ENCODE measurements at regions not wholly inside any gene's neighbourhood (a gene's known extent, or its start where the extent isn't known, plus 50 kb on each side); places are given as distances from the start of the nearest gene placed in this dataset.

DNA sequence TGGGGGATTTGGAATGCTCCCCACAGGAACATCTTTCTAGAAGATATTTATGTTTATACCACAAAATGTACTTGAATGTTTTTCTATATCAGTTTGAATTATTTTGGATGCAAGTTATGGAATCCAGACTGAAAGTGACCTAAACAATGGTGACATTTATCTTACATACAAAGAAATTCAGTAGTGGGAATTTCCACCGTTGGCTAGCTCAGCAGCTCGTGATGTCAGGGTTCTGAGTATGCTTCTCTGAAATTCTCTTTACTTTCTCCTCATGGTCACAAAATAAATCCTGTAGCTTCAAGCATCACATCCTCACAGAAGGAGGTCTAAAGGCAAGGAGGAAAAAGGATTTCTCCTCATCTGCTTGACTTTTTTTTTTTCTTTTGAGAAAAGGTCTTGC, 105.3 kb downstream of the AKAIN1 start:
- DNase-seq: no peak

DNA sequence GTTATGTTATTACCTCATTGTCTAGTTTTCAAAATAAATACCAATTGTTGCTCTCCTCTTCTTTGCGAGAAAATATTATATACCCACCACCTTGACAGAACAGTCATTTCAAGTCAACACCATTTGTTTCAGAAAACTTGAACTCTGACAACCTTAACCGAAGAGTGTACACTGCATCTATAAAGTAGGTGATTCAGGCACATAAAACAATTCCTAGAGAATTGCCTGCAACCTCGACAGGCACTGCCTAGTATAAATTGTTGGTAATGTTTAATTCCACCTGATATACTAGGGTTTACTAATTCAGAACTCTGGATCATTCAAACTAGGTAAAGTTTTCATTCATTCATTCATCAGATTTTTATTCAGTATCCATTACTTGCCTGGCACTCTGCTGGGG, 121.8 kb downstream of the AKAIN1 start:
- no peak for DNase-seq

DNA sequence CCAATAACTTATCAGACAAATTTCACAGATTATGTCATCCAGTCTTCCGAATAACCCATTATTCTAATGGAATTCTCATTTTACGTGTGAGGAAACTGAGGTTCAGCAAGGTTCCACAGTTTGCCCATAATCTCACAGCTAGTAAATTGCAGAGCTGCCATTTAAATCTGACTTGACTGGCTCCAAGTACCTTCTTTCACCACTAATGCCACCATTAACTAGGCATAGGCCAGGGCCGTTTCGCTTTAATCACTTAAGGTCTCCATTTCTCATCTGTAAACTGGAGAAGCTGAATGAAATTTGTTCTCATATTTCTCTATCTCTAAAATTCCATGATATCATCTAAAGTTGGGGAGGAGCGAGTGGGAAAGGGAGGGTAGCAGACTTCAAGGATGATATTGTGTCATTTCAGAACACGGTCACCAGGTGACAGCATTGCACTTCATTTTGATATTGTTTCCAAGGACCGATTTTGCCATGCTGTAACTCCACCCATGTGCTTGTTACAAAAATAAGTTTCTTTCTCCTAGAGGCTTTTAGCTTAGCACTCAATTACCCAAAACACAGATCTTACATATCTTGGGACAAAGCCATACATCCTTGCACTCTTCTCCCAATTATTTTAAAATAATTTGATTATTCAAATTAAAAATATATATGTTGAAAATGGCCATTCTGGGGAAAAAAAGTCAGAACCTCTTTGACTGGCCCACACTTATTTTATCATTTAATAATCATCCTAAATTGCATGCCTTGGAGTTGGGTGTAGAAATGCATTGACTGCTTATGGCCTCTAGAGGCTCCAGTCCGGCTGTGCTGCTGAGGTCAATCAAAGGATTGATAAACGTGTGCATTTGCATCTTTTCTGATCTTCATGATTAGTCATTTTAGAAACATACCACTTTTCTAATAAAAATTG, 123.8 kb downstream of the AKAIN1 start:
- peak; percentile 3 to 69 (median 24) for DNase-seq

DNA sequence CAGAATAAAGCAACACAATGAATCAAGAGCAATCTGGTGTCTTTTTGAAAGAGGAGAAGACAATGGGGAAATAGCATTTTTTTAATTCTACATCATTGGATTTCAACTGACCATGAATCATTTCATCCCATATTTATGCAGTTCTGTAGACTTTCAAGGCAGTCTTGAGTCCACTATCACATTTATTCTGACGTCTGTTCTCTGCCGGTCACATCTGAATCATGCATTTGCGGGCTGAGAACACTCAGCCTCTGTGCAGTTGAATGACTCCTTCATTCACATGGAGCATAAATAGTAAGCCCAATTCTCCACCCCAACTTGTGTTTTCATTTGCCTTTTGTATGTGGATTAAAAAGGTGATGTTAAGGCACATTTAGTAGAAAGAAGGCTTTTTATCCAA, 128.2 kb downstream of the AKAIN1 start:
- DNase-seq: no peak

DNA sequence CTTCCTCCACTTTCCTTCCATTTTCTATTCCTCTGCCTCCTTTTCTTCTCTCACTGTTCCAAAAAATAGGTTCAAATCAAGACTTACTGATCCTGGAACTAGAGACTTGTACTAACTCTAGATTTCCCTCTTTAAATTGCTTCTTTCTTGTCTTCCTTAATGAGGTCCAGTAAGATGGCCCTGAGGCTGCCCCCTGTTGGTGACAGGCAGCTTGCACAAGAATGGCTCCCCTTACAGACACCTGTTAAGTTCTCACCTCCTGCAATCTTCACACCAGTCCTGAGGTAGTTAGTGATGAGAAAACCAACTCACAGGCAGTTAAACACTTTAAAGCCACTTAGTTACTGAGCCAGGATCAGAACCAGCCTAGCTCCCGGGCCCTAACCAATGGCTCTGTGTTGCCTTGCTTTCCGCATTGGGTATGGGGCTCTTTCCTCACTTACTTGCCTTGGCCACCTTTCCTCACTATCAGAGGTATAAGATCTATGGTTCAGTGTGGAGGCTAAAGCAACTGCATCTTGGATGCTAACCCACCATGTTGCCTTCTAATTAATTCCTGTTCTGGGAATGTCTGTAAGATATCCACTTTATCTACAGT, 130.6 kb downstream of the AKAIN1 start:
- DNase-seq: no peak

DNA sequence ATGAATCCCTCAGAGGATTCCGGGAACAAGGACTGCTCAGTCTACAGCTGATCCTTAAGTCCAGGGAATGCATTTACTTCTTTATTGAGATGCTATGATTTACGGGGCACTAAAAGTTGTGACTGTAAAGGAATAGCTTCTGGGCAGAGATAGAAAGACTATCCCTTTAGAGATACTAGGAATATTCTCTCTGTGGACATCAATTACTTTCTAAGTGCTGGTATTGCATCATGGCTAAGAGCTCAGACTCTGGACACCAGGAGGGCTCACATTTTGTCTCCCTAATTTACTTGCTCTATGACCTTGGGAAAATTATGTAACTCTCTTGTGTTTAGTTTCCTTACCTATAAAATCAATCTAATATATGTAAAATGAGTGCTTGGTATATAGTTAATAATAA, 131.4 kb downstream of the AKAIN1 start:
- DNase-seq: no peak

DNA sequence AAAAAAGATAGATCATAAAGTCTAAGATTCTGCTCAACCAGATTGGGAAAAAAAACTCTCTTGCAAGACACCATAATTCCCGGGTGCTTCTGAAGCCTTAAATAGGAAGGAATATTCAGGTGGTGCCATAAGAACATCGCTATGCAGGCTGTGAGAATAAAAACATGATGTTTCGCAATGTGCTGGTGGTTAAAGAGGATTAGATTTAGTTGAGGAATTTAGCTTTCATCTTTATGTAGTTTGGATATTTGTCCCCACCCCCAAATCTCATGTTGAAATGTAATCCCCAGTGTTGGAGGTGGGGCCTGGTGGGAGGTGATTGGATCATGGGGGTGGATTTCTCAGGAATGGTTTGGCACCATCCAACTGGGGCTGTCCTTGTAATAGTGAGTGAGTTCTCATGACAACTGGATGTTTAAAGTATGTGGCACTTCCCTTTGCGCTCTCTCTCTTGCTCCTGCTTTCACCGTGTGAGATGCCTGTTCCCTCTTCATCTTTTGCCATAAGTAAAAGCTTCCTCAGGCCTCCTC, 132.2 kb downstream of the AKAIN1 start:
- no peak for DNase-seq

DNA sequence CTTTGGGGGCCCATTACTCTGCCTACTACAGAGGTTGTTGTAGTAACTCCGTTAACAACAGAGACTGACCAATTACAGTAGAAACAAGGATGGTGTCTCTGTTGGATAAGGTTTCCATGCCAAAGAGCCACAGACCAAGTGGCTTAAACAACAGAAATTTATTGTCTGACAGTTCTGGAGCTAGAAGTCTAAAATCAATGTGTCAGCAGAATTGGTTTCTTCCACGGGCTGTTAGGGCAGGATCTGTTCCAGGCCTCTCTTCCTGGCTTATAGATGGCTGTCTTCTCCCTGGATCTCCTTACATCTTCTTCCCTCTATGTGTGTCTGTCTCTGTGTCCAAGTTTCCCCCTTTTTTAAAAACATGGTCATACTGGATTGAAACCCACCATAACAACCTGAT, 135.3 kb downstream of the AKAIN1 start:
- no peak for DNase-seq

DNA sequence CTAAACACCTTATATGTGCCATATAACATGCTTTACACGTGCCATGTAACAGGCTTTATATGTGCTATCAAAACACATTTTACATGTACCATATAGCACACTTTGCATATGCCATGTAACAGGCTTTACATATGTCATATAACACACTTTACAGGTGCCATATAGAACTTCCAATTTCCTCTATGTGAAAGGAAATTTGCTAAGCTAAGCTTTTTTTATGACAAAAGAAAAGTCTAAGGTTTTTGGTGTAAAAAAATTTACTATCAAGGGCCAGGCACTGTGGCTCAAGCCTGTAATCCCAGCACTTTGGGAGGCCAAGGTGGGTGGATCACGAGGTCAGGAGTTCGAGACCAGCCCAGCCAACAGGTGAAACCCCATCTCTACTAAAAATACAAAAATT, 136.5 kb downstream of the AKAIN1 start:
- no peak for DNase-seq

DNA sequence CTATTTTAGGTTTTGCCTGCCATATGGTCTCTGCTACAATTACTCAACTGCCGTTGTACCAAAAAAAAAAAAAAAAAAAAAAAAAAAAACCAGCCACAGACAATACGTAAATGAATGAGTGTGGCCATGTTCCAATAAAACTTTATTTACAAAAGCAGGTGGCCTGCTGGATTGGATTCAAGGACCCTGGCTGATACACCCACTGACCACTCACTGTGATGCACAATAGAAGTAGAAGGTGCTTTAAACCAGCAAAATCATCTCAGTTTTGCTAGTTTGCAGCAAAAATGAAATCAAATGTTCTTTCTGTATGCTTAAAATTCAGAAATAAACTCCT, 137.4 kb downstream of the AKAIN1 start:
- DNase-seq: no peak

DNA sequence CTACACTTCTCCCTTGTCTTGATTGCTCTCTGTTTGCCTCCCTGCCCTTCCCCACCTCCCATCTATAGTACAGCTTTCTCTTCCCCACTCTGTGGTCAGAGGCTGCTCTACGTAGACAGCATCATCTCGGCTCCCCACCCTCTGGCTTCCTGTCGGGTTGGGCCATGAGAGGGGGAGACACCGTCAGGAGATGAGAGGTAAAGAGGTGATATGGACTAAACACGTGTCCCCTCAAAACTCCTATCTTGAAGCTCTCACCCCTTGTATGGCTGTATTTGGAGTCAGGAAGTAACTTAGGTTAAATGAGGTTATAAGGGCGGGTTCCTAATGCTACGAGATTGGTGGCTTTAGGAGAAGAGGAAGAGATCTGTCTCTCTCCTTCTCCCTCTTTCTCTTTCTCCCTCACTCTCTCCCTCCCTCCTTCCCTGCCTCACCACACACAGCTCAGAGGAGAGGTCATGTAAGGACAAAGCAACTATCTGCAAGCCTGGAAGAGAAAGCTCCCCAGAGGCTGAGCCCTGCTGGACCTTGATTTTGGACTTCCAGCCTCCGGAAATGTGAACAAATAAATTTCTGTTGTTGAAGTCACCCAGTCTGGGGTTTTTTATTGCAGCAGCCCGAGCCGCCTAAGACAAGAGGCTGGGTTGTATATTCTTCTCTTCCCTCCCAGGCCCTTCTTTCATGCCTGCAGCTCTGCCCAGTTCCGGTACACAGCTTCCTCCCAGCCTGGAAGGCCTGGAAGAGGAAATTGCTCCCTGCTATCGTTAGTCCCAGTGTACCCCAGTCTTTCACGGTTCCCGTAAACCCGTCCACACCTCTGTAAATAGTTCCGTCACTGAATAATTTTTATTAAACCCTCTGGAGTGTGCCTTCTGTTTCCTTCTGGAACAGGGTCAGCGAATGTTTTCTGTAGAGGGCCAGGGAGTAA, 138.0 kb downstream of the AKAIN1 start:
- DNase-seq: no peak

DNA sequence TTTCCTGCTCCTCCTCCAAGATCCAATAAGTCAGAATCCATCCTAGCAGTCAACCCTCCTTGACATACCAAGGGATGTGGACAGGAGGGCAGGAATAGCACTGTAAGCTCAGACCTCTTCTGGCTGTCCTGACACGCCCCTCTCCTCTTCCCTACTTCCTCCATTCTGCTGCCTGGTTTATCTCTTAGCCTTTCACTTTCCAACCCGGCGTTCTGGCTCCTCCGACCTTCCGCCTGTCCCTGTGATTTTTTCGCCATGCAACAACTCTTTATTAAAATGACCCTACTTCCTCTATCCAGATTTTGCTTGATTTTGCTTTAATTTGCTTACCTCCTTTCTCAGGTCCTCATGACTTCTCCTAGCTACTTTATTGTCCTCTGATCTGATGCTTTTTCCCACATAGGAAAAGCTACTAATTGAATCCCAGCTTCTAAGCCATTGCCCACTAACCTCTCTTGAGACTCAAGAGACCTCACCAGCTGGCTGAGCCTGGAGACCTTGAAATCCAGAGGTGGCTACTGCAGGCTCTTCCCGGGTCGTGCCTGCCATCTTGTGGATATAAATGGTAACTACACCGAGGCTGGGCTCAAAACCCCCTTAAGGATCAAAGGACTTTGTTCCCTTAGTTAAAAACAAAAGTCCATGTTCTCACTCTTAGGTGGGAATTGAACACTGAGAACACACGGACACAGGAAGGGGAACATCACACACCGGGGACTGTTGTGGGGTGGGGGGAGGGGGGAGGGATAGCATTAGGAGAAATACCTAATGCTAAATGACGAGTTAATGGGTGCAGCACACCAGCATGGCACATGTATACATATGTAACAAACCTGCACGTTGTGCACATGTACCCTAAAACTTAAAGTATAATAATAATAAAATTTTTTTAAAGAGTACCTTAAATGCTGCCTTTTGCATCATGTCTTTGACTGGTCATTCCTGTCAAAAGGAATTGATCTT, 139.4 kb downstream of the AKAIN1 start:
- peak; percentile 10 to 72 (median 67) for DNase-seq

DNA sequence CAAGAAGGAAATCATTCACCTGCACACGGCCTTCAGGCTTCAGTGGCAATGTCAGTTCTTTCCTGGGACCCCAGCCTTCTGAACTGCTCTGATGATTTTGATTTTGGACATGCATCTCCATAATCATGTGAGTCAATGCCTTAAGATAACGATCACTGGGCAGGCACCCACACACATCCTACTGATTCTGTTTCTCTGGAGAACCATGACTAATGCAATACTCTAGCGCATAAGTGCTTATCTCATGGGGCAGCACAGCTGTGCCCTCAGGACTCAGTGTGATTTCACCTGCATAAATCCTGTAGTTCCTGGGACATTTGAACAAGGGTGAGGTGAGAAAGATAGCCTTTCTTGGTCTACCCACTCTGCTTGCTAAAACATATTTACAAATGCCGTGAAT, 144.6 kb downstream of the AKAIN1 start:
- DNase-seq: no peak

DNA sequence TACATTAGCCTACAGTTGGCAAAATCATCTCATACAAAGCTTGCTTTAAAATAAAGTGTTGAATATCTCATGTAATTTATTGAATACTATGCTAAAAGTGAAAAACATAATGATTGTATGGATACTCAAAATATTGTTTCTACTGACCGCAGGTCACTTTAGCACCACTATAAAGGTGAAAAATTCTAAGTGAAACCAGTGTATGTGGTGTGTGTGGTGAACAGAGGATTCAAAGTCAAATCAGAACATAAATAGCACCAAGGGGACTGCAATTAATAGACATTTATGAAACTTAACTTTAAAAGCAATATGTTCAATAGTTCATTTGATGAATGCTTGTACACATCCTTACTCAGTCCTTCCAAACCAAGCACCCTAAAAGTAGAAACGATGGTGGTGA, 145.8 kb downstream of the AKAIN1 start:
- DNase-seq: no peak

DNA sequence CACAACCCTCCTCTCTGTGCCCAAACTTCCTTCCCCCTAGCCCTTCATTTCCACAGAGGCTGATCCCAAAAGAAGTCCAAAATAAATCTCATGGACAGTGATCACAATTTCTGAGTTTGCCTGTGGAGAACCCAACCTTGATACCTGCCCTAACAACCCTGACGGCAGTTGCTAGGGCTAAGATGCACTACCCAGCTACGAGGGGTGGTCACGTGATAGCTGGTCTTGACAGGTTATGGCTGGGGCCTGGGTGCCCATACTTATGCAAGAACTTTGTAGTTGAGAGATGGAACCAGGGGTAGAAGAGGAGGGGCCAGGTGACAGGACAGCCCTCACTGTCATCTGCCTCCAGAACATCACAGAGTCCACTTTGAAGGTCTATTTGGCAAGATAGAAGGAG, 147.9 kb downstream of the AKAIN1 start:
- no peak for DNase-seq

DNA sequence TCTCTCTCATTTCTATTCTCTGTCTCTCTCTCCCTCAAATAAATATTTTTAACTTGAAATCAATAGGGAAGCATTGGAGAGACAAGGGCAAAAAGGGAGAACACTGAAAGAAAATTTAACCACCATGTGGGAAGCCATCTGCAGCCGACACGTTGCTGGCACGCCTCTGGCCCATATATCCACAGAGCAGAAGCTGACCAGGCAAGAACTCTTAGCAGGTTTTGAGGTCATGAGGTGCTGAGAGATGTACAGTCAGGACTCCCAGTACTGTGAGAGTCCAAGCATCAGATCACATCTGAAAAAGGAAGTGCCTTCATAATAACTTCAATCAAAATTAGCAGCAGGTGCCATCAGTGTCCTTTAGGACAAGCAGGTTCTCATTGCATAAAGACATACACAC, 156.6 kb downstream of the AKAIN1 start:
- DNase-seq: no peak

DNA sequence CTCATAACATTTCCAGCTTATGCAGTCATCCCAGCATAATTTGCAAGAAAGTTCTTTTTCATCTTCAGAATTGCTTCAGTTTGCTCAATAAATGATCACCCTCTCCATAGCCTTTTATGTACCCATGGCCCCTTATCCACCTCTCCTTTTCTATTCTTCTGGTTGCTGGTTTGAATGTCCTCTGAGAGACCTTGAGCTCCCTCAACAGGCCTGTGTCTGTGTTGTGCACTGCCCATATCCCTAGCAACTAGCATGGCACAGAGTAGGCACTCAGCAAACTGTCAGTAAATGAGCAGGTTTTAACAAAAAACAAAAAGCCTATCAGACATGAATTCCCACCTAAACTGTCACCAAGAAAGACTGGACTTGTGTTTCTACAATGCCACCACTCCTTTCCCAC, 160.5 kb downstream of the AKAIN1 start:
- no peak for DNase-seq

DNA sequence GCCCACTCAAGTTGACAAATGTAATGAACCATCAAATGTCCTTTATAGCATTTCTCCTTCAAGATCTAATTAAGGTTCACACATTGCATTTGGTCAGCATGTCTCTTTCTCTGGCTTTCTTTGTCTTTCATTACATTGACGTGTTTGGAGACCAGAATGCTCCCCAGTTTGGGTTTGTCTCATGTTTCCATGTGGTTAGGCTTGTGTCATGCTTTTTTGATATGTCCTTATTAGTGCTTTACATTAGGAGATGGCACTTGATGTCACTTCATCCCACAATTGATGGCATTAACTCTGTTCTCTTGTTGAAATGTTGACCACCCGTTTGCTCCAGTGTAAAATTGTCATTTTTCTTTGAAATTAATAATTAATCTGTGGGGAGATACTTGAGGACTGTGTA, 165.8 kb downstream of the AKAIN1 start:
- DNase-seq: no peak

DNA sequence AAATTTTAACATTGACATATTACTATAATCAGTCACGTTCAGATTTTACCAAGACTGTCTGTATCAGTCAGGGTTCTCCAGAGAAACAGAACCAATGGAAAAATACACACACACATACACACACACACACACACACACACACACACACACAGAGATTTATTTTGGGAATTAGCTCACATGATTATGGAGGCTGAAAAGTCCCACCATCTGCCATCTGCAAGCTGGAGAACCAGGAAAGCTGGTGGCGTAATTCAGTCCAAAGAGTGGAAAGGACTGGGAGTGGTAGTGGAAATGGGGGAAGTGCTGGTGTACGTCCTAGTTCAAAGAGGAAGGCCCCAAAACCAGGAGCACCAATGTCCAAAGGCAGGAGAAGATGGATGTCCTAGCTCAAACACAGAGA, 166.4 kb downstream of the AKAIN1 start:
- DNase-seq: no peak

DNA sequence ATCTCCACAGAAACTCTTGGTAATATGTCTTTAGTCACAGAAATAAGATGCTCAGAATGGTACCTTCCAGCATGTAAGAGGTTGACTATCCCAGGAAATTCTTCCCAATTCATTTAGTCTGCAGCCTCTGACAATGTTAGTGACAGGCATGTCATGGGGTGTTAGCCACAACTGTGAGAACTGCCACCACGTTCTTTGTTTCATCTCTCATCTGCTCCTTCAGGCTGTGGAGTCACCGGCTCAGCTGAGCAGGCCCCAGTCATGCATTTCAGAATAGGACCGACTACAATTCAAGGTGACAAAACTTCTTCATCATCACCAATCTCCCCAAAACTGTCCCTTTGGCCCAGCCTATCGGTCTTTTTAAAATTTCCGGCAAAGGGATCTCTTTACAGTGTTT, 167.5 kb downstream of the AKAIN1 start:
- no peak for DNase-seq

DNA sequence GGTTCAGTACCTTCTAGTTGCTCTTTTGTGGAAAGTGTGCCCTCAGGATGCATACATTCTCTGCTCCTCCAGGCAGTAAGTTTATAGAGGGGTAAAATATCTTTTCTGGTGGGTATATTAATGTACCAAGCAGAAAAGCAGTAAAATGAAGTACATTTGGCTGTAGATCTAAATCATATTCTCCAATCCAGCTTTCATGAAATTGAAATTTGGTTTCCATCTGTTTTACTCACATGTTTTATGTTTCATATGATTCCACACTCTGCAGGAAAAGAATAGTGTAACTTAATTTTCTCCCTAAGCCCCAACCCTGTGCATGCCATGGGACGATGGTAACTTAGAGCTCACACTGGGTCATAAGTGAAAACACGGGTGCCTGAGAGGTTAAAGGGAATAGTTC, 172.3 kb downstream of the AKAIN1 start:
- no peak for DNase-seq

DNA sequence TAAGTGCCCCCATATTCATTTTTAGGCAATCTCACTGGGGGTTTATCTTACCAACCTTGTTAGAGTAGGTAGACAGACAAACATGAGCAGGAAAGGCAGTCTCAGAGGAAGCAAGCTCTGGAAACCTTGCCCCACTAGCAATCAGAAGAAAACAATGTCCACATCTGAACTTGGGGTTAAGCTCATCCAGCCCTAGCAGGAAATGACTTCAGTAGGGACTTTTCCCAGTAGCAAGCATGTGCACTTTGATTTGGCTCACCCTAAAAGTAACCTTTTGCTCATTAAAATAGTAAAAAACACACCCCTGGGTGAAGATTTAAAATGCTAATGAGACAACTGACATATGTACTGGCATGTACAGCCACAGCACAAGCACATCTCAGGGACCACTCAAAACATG, 175.5 kb downstream of the AKAIN1 start:
- no peak for DNase-seq

Measured in NCI-H1417 (cell line).